GM12878 (cell line): ENCODE measurements at regions not wholly inside any gene's neighbourhood (a gene's known extent, or its start where the extent isn't known, plus 50 kb on each side); places are given as distances from the start of the nearest gene placed in this dataset.

Experiments used
- ATAC-seq: fragments of 200-7000 bp; cut with Tn5 transposase; 3 replicates; pipeline ENCODE4 v1.9.1; 2020; ENCODE audit warnings: mild to moderate bottlenecking, moderate library complexity
- BruUV-seq: library from RNA; stranded (reverse); fragments of 400-500 nt; replicated peaks from 2 replicates; lab custom pipeline; 2021; lab: Mats Ljungman, UMichigan
- CTCF ChIA-PET: fragments of 300-600 bp; sonication (Branson Sonifier 250); formaldehyde crosslinking; extraction: SDS; loops from one replicate; lab custom pipeline; 2021; ENCODE audit warnings: inconsistent platforms; lab: Yijun Ruan, JAX
- POLR2A ChIA-PET: fragments of 350-600 bp; formaldehyde crosslinking; extraction: SDS; loops from one replicate; lab custom pipeline; 2021; ENCODE audit warnings: inconsistent platforms; lab: Charles Lee
- RAD21 ChIA-PET: fragments of 300-600 bp; sonication (Branson Sonifier 250); formaldehyde crosslinking; loops from one replicate; lab custom pipeline; 2023; ENCODE audit warnings: antibody characterized with exemption; ENCODE audit not compliant: unreplicated experiment; lab: Charles Lee
- SMC1A ChIA-PET: fragments of 300-600 bp; sonication (Branson Sonifier 250); formaldehyde crosslinking; loops from one replicate; lab custom pipeline; 2023; ENCODE audit not compliant: unreplicated experiment, uncharacterized antibody; lab: Charles Lee
- DNase-seq: peaks from one replicate; pipeline ENCODE4 v3.0.0-alpha.2; 2011; ENCODE audit warnings: low read depth, low spot score
- FAIRE-seq: peaks from 3 replicates; lab custom pipeline; 2011; peaks lifted over from hg19 to GRCh38; lab: Jason Lieb, UNC
- H2AFZ ChIP-seq: 2 replicates; pipeline ENCODE4 v1.6.0; 2011; ENCODE audit warnings: low read depth, low read length, control low read depth; ENCODE audit not compliant: control insufficient read depth
- H3K27ac ChIP-seq: 2 replicates; pipeline ENCODE4 v1.5.1; 2011; ENCODE audit warnings: control low read depth; ENCODE audit not compliant: control insufficient read depth, insufficient read depth
- H3K27me3 ChIP-seq, 2 experiments: replicated peaks in 1 of 2; 2 replicates each; pipeline versions ENCODE4 v1.6.0 to v1.6.1; 2011; ENCODE audit warnings: low read length in 1 of 2; ENCODE audit not compliant: control insufficient read depth in 2 of 2, insufficient read depth in 2 of 2
- H3K36me3 ChIP-seq, 2 experiments: 2 replicates each; pipeline ENCODE4 v1.5.1; 2011; ENCODE audit warnings: low read length in 1 of 2; ENCODE audit not compliant: control insufficient read depth in 2 of 2, insufficient read depth in 2 of 2
- H3K4me1 ChIP-seq: 2 replicates; pipeline ENCODE4 v1.6.1; 2011; ENCODE audit warnings: mild to moderate bottlenecking, low read length, moderate library complexity, mixed read lengths; ENCODE audit not compliant: control insufficient read depth, insufficient read depth
- H3K4me2 ChIP-seq: 2 replicates; pipeline ENCODE4 v1.6.0; 2011; ENCODE audit warnings: control low read depth; ENCODE audit not compliant: control insufficient read depth, insufficient read depth
- H3K4me3 ChIP-seq: fragments of 200-600 bp; sonication (generic); 2 replicates; pipeline ENCODE4 v1.5.1; 2016
- H3K79me2 ChIP-seq: 2 replicates; pipeline ENCODE4 v1.6.0; 2011; ENCODE audit warnings: low read length; ENCODE audit not compliant: control insufficient read depth, insufficient read depth
- H3K9ac ChIP-seq: 2 replicates; pipeline ENCODE4 v1.8.0; 2011; ENCODE audit warnings: low read length, control low read depth, mixed read lengths; ENCODE audit not compliant: control insufficient read depth, insufficient read depth
- H3K9me3 ChIP-seq: replicated peaks from 3 replicates; pipeline ENCODE4 v1.5.1; 2011; ENCODE audit warnings: mild to moderate bottlenecking, low read length; ENCODE audit not compliant: control insufficient read depth, insufficient read depth
- H4K20me1 ChIP-seq: 2 replicates; pipeline ENCODE4 v1.6.0; 2011; ENCODE audit not compliant: control insufficient read depth, insufficient read depth
- DPF2 ChIP-seq: fragments of 450-650 bp; IDR thresholded peaks from 2 replicates; pipeline ENCODE4 v1.6.1; 2017; ENCODE audit warnings: mild to moderate bottlenecking
- EGR1 ChIP-seq, 2 experiments: IDR thresholded peaks; 1 replicate in 1 of 2; 2 replicates in 1 of 2; pipeline ENCODE4 v1.6.1; 2011 to 2012; ENCODE audit warnings: low read depth in 2 of 2, low read length in 2 of 2, borderline replicate concordance in 1 of 2, mild to moderate bottlenecking in 1 of 2, moderate library complexity in 1 of 2
- FOS ChIP-seq: IDR thresholded peaks from 3 replicates; pipeline ENCODE4 v1.6.1; 2011; ENCODE audit warnings: borderline replicate concordance; ENCODE audit not compliant: insufficient read length; ENCODE audit errors: extremely low read depth
- NFYA ChIP-seq: IDR thresholded peaks from 2 replicates; pipeline ENCODE4 v1.6.1; 2011; ENCODE audit warnings: low read depth, mild to moderate bottlenecking, low read length, improper control_type of control experiment, borderline replicate concordance
- NFYB ChIP-seq: IDR thresholded peaks from 2 replicates; pipeline ENCODE4 v1.6.1; 2011; ENCODE audit warnings: low read depth, mild to moderate bottlenecking, low read length, improper control_type of control experiment, moderate library complexity; ENCODE audit not compliant: insufficient read depth
- PAX5 ChIP-seq: IDR thresholded peaks from 2 replicates; pipeline ENCODE4 v1.6.1; 2011; ENCODE audit warnings: low read depth, low read length, borderline replicate concordance
- RCOR1 ChIP-seq: conservative IDR thresholded peaks from 2 replicates; pipeline ENCODE4 v1.6.1; 2012; ENCODE audit warnings: low read depth, low read length, improper control_type of control experiment
- SMAD1 ChIP-seq: fragments of 450-650 bp; IDR thresholded peaks from 2 replicates; pipeline ENCODE4 v1.6.1; 2018; ENCODE audit warnings: mild to moderate bottlenecking, low read depth; ENCODE audit not compliant: partially characterized antibody
- YBX1 ChIP-seq: fragments of 450-650 bp; IDR thresholded peaks from 2 replicates; pipeline ENCODE4 v1.6.1; 2016; ENCODE audit warnings: antibody characterized with exemption
- ZNF384 ChIP-seq: IDR thresholded peaks from 2 replicates; pipeline ENCODE4 v1.6.1; 2012; ENCODE audit warnings: low read depth, mild to moderate bottlenecking, low read length, improper control_type of control experiment, borderline replicate concordance
- WGBS: methylation state at CpG from one replicate; pipeline ENCODE4 v1.1.6; 2016; ENCODE audit warnings: low lambda C conversion rate; ENCODE audit not compliant: insufficient replicate concordance, insufficient coverage; ENCODE audit errors: missing lambda C conversion rate; 5-methylcytosine and 5-hydroxymethylcytosine counted together
- in situ Hi-C: fragments of 300-500 bp; cut with MboI; formaldehyde crosslinking; loops from 9 replicates; pipeline ENCODE4 v1.14.3; 2018; ENCODE audit warnings: mixed read lengths
- intact Hi-C: fragments of 100-400 bp; cut with micrococcal nuclease; formaldehyde crosslinking; loops from one replicate; pipeline ENCODE4 v1.14.2; 2022; ENCODE audit not compliant: unreplicated experiment
- TF ChIP-seq, protein P1 (sequence below): IDR thresholded peaks from 2 replicates; pipeline ENCODE4 v1.6.1; 2012; ENCODE audit warnings: mild to moderate bottlenecking, low read depth, low read length

DNA sequence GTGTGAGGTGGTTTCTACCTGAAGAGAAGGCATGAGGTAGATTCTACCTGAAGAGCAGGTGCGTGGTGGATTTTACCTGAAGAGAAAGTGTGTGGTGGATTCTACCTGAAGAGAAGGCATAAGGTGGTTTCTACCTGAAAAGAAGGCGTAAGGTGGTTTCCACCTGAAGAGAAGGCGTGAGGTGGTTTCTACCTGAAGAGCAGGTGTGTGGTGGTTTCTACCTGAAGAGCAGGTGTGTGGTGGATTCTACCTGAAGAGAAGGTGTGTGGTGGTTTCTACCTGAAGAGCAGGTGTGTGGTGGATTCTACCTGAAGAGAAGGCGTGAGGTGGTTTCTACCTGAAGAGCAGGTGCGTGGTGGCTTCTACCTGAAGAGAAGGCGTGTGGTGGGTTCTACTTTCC is 192.8 kb downstream of the MED10 start:
- ChIA-PET RAD21 (no interaction called here), SMC1A (interaction anchor here (1.2 kb wide), 1 partner anchor 9 kb away, joined by 3 read pairs; no protein-coding TSS in a partner anchor), CTCF (no interaction called here), POLR2A (no interaction called here)
- Histone ChIP-seq H2AFZ (no peak overlapping the region), H3K27ac (no peak overlapping the region), H3K9ac (no peak overlapping the region), H3K79me2 (no peaks in the 10 kb centered on the region), H3K4me1 (peaks cover 18% of the 10 kb centered on the region), H3K4me2 (no peak overlapping the region), H3K27me3 (no peaks in the 10 kb centered on the region), H4K20me1 (no peaks in the 10 kb centered on the region), H3K36me3 (no peaks in the 10 kb centered on the region), H3K9me3 (no peaks in the 10 kb centered on the region; the same call in 2 of the 3 replicates), H3K4me3 (no peak overlapping the region)
- DNase-seq = no peak
- in situ Hi-C loops (loop anchor here (10.0 kb wide), 1 partner anchor 549 kb away; no protein-coding TSS in a partner anchor), intact Hi-C loops (loop anchor here (5.0 kb wide), 1 partner anchor 73 kb away; no protein-coding TSS in a partner anchor)
- ATAC-seq = no peak
- FAIRE-seq = no peak
- TF ChIP-seq ZNF384 (no peak), DPF2 (no peak), PAX5 (no peak), FOS (no peak), NFYB (no peak), YBX1 (no peak), RCOR1 (no peak), EGR1 (IDR thresholded peaks at IDR 0.05; ENCODE audit: borderline replicate concordance in 1 of 2, low read depth in 2 of 2, low read length in 2 of 2) (no peak), SMAD1 (no peak), NFYA (no peak)
- TF ChIP-seq, protein P1, sequence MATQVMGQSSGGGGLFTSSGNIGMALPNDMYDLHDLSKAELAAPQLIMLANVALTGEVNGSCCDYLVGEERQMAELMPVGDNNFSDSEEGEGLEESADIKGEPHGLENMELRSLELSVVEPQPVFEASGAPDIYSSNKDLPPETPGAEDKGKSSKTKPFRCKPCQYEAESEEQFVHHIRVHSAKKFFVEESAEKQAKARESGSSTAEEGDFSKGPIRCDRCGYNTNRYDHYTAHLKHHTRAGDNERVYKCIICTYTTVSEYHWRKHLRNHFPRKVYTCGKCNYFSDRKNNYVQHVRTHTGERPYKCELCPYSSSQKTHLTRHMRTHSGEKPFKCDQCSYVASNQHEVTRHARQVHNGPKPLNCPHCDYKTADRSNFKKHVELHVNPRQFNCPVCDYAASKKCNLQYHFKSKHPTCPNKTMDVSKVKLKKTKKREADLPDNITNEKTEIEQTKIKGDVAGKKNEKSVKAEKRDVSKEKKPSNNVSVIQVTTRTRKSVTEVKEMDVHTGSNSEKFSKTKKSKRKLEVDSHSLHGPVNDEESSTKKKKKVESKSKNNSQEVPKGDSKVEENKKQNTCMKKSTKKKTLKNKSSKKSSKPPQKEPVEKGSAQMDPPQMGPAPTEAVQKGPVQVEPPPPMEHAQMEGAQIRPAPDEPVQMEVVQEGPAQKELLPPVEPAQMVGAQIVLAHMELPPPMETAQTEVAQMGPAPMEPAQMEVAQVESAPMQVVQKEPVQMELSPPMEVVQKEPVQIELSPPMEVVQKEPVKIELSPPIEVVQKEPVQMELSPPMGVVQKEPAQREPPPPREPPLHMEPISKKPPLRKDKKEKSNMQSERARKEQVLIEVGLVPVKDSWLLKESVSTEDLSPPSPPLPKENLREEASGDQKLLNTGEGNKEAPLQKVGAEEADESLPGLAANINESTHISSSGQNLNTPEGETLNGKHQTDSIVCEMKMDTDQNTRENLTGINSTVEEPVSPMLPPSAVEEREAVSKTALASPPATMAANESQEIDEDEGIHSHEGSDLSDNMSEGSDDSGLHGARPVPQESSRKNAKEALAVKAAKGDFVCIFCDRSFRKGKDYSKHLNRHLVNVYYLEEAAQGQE = no peak
- 69% methylated on average over 6 of the region's 6 CpGs for WGBS
- no TSS peak for BruUV-seq
